Subcutaneous abdominal adipose tissue (tissue), 5 donors: ENCODE measurements at regions not wholly inside any gene's neighbourhood (a gene's known extent, or its start where the extent isn't known, plus 50 kb on each side); places are given as distances from the start of the nearest gene placed in this dataset.

Source experiments
- H3K27ac ChIP-seq: one replicate; pipeline ENCODE4 v1.7.0; 2013; ENCODE audit warnings: low read depth, mild to moderate bottlenecking, inconsistent platforms, low read length, moderate library complexity
- H3K27me3 ChIP-seq, 5 donors: one replicate each; pipeline ENCODE4 v1.7.0; 2013; ENCODE audit warnings: low read length in 5 of 5, inconsistent platforms in 1 of 5; ENCODE audit not compliant: control insufficient read depth in 5 of 5, insufficient read depth in 4 of 5
- H3K36me3 ChIP-seq, 5 donors: one replicate each; pipeline ENCODE4 v1.7.0; 2013; ENCODE audit warnings: low read length in 5 of 5; ENCODE audit not compliant: control insufficient read depth in 5 of 5, insufficient read depth in 5 of 5
- H3K4me1 ChIP-seq, 5 donors: one replicate each; pipeline ENCODE4 v1.7.0; 2013; ENCODE audit warnings: low read length in 5 of 5, mild to moderate bottlenecking in 3 of 5, moderate library complexity in 1 of 5; ENCODE audit not compliant: control insufficient read depth in 5 of 5, insufficient read depth in 5 of 5
- H3K4me3 ChIP-seq, 5 donors: one replicate each; pipeline ENCODE4 v1.7.0; 2013; ENCODE audit warnings: low read length in 5 of 5, low read depth in 1 of 5
- H3K9ac ChIP-seq, 5 donors: one replicate each; pipeline ENCODE4 v1.7.0; 2013; ENCODE audit warnings: low read length in 5 of 5, mild to moderate bottlenecking in 4 of 5, moderate library complexity in 3 of 5
- H3K9me3 ChIP-seq, 5 donors: one replicate each; pipeline ENCODE4 v1.7.0; 2013; ENCODE audit warnings: low read length in 5 of 5; ENCODE audit not compliant: control insufficient read depth in 5 of 5
- donor health status: healthy.
- donor health status: healthy.
- donor health status: healthy.
- donor health status: healthy.
- donor health status: healthy.

- Histone ChIP-seq H3K27ac (no peak overlapping the region), H3K9ac (no peak overlapping the region)
Observed at GRCh38 chr3:43884581-43884980, 193.8 kb downstream of the ABHD5 start.

GRCh38 chr3:43885908-43886618, 195.3 kb downstream of the ABHD5 start:
- H3K4me3 ChIP-seq = no peak overlapping the region
- peaks cover 0 to 8% (median 2%) of the 10 kb centered on the region in 5 donors for H3K4me1 ChIP-seq
- H3K36me3 ChIP-seq = no peaks in the 10 kb centered on the region
- H3K27me3 ChIP-seq = peaks cover 0 to 6% (median 4%) of the 10 kb centered on the region in 5 donors
- no peak overlapping the region for H3K9ac ChIP-seq
- no peak overlapping the region for H3K27ac ChIP-seq
- H3K9me3 ChIP-seq = no peaks in the 10 kb centered on the region

More at GRCh38 chr3:43884581-43884980, 193.8 kb downstream of the ABHD5 start:
- H3K4me1 ChIP-seq = peaks cover 0 to 8% (median 2%) of the 10 kb centered on the region in 5 donors
- no peaks in the 10 kb centered on the region for H3K36me3 ChIP-seq
- no peak overlapping the region for H3K4me3 ChIP-seq
- H3K27me3 ChIP-seq = no peaks in the 10 kb centered on the region
- H3K9me3 ChIP-seq = no peaks in the 10 kb centered on the region

GRCh38 chr3:43892061-43892460, 201.3 kb downstream of the ABHD5 start:
- Histone ChIP-seq H3K4me3 (no peak overlapping the region), H3K36me3 (no peaks in the 10 kb centered on the region), H3K27ac (no peak overlapping the region), H3K9ac (no peak overlapping the region), H3K27me3 (peaks cover 0 to 16% (median 14%) of the 10 kb centered on the region in 5 donors), H3K4me1 (peaks cover 2 to 11% (median 10%) of the 10 kb centered on the region in 5 donors), H3K9me3 (no peaks in the 10 kb centered on the region)

- Histone ChIP-seq H3K4me3 (no peak overlapping the region), H3K27ac (no peak overlapping the region), H3K9me3 (no peaks in the 10 kb centered on the region), H3K4me1 (peaks cover 2 to 11% (median 10%) of the 10 kb centered on the region in 5 donors), H3K36me3 (no peaks in the 10 kb centered on the region), H3K9ac (no peak overlapping the region), H3K27me3 (peaks cover 0 to 17% (median 14%) of the 10 kb centered on the region in 5 donors)
Observed at GRCh38 chr3:43892526-43892925, 201.8 kb downstream of the ABHD5 start.

- H3K4me3 ChIP-seq = peak overlapping the region; percentile 32 to 71 (median 63)
- H3K36me3 ChIP-seq = no peaks in the 10 kb centered on the region
- H3K9ac ChIP-seq = no peak overlapping the region
- H3K9me3 ChIP-seq = no peaks in the 10 kb centered on the region
- H3K27me3 ChIP-seq = peaks cover 6 to 25% (median 16%) of the 10 kb centered on the region in 5 donors
- peaks cover 2 to 11% (median 10%) of the 10 kb centered on the region in 5 donors for H3K4me1 ChIP-seq
- no peak overlapping the region for H3K27ac ChIP-seq
Observed at GRCh38 chr3:43893727-43894126, 203.0 kb downstream of the ABHD5 start.

- peaks cover 2 to 11% (median 10%) of the 10 kb centered on the region in 5 donors for H3K4me1 ChIP-seq
- H3K36me3 ChIP-seq = no peaks in the 10 kb centered on the region
- peaks cover 6 to 25% (median 16%) of the 10 kb centered on the region in 5 donors for H3K27me3 ChIP-seq
- H3K27ac ChIP-seq = no peak overlapping the region
- H3K9me3 ChIP-seq = no peaks in the 10 kb centered on the region
- H3K9ac ChIP-seq = peak overlapping the region in 2 of 5 donors; percentile 22 to 28
- peak overlapping the region; percentile 56 to 71 (median 64) for H3K4me3 ChIP-seq
Observed at GRCh38 chr3:43894176-43895049, 203.7 kb downstream of the ABHD5 start.

- peaks cover 6 to 25% (median 15%) of the 10 kb centered on the region in 5 donors for H3K27me3 ChIP-seq
Observed at GRCh38 chr3:43895573-43895972, 204.8 kb downstream of the ABHD5 start.

GRCh38 chr3:43902415-43902814, 211.7 kb downstream of the ABHD5 start:
- peaks cover 0 to 5% (median 2%) of the 10 kb centered on the region in 5 donors for H3K9me3 ChIP-seq
- H3K4me1 ChIP-seq = peaks cover 0 to 14% (median 5%) of the 10 kb centered on the region in 5 donors
- H3K27me3 ChIP-seq = peaks cover 0 to 10% (median 3%) of the 10 kb centered on the region in 5 donors
- no peaks in the 10 kb centered on the region for H3K36me3 ChIP-seq
- H3K27ac ChIP-seq = no peak overlapping the region
- H3K4me3 ChIP-seq = no peak overlapping the region
- no peak overlapping the region for H3K9ac ChIP-seq

More at GRCh38 chr3:43895573-43895972, 204.8 kb downstream of the ABHD5 start:
- H3K9ac ChIP-seq = no peak overlapping the region
- H3K36me3 ChIP-seq = no peaks in the 10 kb centered on the region
- H3K4me3 ChIP-seq = no peak overlapping the region
- peaks cover 2 to 11% (median 10%) of the 10 kb centered on the region in 5 donors for H3K4me1 ChIP-seq
- H3K27ac ChIP-seq = no peak overlapping the region
- H3K9me3 ChIP-seq = peaks cover 0 to 4% (median 2%) of the 10 kb centered on the region in 5 donors

- Histone ChIP-seq H3K36me3 (no peaks in the 10 kb centered on the region), H3K4me1 (peaks cover 0 to 14% (median 5%) of the 10 kb centered on the region in 5 donors), H3K4me3 (no peak overlapping the region), H3K9me3 (peaks cover 0 to 5% (median 2%) of the 10 kb centered on the region in 5 donors), H3K9ac (no peak overlapping the region), H3K27ac (no peak overlapping the region), H3K27me3 (no peaks in the 10 kb centered on the region)
Observed at GRCh38 chr3:43905157-43905556, 214.4 kb downstream of the ABHD5 start.
